NCI-H82 treated with DMSO at 0.1 percent for 48 hours (cell line): ENCODE measurements at regions not wholly inside any gene's neighbourhood (a gene's known extent, or its start where the extent isn't known, plus 50 kb on each side); places are given as distances from the start of the nearest gene placed in this dataset.

Source experiments
- DNase-seq: peaks from one replicate; lab custom pipeline; 2025; ENCODE audit not compliant: unreplicated experiment; lab: John Stamatoyannopoulos, UW

DNA sequence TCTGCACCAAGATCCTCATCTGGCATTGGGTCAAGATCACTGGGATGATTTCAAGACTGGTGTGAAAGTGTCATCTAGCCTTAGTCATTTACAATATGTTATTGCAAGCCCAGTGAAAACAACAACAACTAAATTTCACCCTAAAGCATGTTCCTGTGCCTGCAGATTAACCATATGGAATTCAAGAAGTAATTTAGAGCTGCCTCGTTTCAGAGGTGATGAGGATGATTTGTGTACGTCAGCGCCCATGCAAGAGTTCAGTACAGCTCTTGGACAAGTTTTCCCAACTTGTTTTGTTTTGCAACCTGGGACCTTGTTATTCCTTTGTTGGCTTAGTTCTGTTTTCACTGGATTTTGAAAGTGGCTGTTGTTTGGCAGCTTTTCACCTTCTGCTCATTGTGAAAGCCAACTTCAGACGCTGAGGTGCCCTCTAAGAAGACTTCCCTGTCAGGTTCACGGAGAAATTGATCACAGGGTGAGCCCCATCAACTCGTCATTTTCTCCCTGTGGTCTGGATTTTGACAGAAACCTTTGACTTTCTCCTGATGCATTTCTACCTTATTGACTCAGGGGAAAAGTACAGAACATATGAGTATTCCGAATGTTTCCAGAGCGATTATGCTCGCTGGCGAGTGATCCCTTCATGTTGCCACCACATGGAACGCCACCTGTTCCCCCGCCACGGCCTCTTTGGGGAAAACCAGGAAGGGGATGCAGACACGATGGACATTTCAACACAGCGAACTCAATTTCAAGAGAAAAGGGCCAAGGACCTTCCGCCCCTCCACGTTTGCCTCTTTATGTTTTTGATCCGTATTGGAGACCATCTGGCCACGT is 85.6 kb downstream of the FOXL1 start:
- DNase-seq = no peak

DNA sequence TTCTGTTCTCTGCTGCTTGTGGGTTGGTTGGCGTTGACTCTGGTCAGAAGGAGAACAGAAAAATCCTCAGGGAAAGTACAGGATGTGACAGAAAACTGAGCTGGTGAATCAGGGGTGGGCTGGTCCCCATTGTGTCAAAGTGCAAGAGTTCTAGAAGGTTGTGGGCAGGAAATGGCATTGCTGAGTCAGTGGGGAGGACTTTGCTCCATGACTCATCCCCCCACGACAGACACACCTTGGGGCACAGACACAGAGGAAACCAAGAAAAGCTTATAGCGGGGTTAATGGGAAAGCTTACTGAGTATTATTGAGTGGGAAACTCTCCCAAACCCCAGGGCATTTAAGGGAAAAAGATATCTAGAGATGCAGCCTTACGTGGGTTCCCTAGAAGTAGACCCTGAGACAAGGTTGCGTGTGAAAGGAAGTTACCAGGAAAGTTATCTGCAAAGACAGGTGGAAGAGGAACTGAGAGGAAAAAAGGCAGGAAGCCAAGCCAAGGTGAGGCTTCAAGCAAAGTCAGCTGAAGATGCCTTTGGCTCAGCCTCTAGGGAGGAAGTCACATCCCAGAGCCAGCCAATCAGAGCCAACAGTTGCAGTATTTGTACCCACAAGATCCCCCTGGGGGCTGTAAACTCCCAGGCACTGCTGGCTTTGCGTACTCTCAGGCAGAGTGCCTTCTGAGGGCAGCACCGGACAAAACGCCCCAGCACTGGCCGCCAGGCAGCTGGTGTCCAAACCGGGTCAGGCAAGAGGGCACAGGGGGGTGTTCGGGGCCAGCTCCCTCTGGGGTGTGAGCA is 86.4 kb downstream of the FOXL1 start:
- DNase-seq = no peak

DNA sequence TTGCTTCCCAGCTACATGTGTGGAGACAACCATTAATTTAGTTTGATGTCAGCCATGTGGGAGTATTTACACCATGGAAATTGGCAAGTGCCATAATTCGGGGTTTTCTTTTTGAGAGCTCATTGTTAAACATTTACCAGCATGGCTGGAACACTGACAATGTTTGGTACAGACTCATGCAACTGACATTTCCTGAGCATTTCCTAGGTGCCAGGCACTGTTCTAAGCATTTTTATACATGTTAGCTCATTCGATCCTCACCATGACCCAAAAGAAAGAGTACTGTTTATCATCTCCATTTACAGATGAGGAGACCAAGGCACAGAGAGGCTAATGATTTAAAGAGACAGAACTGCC is 86.9 kb downstream of the FOXL1 start:
- no peak for DNase-seq

DNA sequence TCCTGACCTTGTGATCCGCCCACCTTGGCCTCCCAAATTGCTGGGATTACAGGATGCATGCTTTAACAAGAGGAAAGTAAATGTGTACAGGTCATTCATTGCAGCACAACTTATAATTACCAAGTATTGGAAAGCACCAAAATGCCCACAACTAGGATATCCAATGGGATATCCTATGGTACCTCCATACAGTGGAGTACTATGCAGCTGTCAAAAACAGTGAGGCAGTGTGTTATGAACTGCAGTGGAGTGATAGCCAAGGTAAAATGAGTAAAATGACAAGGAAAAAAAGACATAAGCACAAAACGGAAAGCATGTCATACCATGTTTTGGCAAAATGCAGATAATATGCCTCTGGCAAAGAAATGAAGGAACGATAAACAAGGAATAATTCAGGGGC is 87.6 kb downstream of the FOXL1 start:
- no peak for DNase-seq

DNA sequence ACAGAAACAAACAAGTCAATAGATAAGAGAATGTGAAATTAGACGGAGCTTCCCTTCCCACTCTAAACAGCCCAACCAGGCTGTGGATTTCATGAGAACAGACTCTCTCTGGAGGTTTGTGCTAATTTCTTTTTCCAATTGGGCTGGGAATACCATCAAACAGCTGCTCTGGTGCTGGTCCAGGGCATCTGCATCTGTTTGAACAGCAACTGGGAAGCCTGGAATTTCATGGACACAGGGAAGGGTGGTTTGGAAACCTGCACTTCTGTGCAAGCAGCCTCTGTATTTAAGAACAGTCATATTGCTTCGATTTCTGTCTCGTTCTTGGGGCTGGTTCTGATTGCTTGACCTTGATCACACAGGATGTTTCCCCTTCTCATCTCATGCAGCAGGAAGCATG is 88.7 kb downstream of the FOXL1 start:
- no peak for DNase-seq

DNA sequence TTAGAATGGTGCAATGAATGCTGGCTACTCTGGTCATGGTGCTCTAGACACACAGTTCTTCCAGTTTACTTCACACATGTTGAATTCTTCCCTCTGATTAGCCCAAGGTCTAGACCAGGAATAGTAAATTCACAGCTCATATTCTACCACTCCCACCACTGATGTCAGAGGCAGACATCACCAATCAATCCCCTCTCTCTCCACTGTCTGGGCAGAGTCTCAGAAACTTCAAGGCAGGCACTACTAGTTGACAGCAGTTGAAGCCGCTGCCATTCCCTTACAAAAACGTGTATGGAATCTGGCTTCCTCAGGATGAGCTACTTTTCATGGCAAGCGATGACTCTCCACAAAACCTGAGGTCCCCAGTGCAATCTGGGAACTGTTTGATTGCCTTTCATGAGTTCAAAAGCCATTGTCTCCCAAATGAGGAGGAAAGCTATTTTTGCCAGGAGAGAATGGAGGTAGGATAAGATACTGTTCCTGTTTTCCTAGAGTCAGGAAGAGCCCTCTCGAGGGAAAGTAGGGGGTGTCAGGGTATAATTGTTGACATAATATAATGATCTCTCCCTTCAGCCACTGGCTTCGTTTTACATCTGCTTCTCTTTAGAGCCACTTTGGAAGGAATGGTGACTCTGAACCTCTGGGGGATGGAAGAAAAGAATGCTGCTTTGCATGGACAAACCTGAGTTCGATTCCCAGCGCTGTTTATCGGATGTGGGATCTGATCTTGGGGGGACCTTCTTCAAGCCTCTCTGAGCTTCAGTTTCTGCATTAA is 90.0 kb downstream of the FOXL1 start:
- no peak for DNase-seq

DNA sequence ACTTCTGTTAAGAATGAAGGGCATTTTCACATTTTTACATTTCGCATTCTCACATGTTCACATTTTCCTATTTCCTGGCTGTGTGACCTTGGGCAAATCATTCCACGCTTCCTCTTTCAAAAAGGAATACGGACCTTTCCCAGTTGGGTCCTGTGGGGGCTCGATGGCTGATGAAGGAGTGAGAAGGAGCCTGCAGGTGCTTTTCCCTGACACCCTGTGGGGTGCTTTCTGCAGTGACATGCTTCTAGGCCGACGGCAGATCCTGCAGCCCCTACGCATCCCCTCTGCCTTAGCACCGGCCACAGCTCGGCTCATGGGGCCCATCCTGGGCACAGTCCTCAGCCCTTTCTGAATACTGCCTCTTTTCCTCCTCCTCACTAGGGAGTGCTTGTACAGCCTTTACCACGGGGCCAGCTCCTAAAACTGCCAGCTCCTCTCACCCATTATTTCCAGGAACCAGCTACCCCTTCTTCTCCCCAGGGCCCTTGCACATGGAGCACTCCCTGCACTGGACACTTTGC is 91.0 kb downstream of the FOXL1 start:
- DNase-seq = no peak

DNA sequence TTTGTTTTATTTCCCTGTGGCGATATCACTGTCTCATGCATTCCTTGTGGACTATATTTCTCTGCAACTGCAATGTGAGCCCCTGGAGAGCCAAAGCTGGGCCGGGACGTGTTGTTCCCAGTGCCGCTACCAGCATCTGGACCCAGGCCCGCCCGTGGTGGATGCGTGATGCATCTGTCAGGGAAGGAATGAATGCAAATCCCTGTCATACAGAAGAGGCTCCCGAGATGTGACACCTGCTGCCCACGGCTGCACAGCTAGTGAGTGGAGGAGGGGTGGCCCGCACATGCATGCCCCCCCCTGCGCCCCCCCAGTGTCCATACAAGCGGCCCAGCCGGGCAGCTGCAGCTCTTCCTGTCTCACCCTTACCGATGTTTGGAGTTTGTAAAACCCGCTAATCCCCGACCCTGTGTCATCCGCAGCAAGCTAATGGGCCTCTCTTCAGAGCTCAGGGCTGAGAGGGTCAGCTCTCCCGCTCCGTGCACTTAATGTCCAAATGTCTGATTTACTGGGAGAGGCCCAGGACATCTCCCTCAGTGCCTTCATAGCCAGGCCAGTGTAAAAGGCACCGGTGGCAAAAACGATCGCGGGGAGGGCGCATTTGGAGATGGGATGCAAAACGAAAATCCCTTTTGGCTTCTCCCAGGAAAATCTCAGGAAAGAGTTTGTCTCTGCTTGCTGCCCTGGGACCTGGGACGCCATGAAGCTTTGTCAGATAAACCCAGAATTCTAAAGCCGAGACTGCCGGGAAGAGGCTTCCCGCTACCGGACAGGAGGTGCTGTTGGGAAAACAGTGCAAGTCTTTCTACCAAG is 91.8 kb downstream of the FOXL1 start:
- DNase-seq = no peak

DNA sequence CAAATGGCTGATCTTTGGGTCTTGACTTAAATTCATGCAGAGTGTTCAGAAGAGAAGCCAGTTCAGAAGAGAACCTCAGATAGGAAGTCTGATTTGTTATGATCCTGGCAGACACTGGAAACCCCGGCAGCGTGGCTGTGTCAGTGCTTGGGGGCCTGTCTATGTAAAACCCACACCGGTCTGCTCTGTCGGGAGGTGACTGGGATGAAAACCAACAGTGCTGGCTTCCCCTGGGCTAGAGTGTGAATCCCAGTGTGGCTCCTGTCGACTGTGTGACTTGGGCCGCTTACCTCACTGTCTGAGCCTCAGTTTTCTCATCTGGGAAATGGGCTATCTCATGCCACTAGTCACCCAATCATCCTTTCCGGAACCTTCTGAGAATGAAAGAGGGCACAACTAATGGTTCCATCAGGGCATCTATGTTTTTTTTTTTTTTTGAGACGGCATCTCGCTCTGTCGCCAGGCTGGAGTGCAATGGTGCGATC is 92.4 kb downstream of the FOXL1 start:
- no peak for DNase-seq

DNA sequence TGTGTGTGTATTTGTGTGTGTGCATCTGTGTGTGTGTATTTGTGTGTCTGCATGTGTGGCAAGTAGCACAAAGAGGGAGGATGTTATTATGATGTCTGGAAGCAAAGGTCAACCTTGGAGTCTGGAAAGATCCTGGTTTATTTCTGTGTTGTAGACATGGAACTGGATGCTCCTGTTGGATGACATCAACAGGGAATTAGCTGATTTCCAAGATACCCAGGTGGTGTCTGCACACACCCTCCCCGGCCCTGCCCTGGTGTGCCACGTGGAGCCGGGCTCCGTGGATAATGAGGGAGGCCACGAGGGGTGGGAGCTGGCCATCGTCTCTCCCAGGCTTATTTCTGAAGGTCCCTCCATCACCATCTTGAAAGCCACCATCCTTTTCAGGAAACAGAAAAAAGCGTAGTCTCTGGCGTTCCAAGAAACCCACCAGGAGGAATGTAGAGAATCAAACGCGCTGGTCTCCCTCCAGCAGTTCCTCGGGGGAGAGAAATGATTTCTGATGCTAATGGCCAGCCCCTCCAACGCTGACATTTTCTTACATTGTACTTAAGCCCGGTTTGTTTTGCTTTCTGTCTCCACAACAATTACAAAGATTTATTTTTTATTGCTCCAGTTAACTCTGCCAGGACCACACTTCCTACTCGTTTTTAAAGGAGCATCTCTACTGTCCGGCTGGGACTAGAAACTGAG is 93.3 kb downstream of the FOXL1 start:
- DNase-seq = no peak

DNA sequence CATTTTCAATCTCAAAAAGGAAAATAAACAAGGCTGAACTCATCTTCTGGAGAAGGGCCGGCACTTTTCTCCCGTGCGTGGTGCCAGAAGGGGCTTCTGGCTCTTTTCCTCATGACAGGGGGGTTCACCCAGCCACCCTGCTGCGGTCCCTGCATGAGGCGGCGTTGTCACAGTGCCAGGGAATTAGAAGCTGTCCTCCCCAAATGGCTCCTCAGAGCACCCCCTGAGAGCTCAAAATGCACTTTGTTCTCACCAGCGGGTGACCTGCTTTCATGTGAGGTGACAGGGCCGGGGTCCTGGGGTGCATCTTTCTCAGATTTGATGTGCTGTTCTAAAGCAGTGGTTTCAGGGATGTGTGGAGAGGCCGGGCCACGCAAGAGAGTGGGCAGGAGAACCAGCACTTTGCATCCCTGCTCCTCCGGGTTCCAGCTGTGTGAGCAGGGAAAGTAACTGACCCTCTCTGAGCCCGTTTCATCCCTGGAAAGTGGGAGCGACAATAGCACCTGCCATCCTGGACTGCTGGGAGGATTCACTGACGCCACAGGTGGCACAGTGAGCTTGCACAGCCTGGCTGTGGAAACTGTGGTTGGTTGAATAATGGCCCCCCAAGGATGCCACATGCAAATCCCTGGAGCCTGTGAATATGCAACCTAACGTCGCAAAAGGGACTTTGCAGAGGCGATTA is 94.0 kb downstream of the FOXL1 start:
- DNase-seq = no peak

DNA sequence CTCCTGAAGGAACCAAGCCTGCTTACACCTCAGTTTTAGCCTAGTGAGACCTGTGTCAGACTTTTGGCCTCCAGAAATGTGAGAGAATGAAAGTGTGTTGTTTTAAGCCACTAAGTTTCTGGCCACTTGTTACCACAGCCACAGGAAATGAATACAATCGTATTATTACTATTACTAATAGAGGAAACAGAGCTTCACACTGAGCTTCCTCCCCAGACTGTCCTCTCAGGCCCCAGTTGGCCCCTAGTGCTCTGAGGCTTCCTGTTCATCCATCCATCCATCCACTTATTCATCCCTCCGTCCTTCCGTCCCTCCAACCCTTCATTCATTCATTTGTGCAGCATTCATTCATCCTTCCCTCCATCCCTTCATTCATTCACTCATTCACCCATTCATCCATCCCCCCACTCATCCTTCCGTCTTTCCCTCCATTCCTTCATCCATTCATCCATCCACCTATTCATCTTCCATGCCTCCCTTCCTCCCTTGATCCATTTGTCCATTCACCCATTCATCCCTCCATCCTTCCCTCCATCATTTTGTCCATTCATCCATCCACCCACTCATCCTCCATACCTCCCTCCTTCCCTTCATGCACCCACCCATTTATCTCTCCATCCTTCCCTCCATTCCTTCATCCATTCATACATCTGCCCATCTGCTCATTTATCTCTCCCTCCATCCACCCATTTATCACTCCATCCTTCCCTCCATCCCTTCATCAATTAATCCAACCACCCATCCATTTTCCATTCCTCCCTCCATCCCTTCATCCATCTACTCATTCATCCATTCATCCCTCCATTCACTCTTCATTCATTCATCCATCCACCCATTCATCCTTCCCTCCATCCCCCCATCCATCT is 95.0 kb downstream of the FOXL1 start:
- DNase-seq = no peak

DNA sequence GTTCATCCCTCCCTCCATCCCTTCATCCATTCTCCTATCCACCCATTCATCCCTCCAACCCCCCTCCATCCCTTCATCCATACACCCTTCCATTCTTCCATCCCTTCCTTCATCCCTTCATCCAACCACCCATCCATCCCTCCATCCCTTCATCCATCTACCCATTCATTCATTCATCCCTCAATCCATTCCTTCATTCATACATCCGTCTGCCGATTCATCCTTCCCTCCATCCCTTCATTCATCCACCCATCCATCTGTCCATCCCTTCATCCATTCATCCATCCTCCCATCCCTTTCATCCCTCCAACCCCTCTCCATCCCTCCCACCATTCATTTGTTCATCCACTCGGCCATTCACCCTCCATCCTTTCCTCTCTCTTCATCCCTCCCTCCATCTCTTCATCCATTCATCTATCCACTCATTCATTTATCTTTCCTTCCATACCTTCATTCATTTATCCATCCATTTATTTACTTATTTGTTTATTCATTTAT is 95.7 kb downstream of the FOXL1 start:
- DNase-seq = no peak

DNA sequence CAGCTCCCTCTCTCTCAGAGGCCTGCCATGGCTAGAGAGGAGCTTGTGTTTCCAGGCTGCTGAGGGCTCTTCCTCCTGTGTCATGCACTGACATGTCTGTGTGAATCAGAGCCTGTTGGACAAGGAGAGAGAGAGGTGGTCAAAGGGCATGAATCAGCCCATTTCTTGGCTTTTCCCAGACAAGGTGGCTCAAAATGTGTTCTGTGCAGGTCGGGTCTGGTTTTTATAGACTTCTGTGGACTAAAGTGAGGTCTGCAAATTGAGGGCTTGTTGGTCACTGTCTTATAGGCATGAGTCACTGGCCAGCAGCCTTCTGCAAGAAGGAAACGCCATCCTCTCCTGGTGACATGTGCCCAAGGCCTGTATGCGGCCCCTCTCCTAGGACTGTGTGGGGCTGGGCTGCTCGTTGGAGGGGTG is 97.9 kb downstream of the FOXL1 start:
- no peak for DNase-seq

DNA sequence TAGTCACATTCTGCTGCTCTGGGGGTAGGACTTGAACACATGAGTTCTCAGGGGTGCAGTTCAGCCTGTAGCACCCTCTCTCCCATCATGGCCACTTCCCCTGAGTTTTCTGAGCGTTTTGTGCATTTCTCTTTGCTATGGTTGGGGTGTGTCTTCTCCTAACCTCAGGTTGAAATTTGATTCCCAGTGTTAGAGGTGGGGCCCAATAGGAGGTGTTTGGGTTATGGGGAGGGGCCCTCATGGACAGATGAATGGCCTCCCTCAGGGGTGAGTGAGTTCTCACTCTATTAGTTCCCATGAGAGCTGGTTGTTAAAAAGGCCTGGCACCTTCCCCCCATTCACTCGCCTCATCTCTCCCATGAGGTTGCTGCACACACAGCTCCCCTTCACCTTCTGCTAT is 101.1 kb downstream of the FOXL1 start:
- no peak for DNase-seq

DNA sequence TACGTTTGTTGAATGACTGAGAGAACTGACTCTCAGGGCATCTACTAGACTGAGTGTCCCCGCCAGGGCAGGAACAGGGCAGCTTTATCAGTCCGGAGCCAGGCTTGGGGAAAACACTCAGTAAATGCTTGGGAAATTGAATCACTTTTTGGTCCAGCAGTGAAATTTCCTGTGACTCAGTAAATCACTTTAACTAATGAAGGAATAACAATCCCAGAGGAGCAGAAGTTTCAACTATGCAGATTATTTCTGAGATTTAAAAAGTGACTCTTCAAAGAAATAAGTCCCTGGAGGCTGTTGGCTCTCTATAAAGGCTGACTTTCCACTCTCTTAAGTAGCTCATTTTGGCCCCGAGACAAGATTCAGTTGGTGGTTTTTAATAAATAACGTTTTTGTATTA is 101.8 kb downstream of the FOXL1 start:
- DNase-seq = no peak

DNA sequence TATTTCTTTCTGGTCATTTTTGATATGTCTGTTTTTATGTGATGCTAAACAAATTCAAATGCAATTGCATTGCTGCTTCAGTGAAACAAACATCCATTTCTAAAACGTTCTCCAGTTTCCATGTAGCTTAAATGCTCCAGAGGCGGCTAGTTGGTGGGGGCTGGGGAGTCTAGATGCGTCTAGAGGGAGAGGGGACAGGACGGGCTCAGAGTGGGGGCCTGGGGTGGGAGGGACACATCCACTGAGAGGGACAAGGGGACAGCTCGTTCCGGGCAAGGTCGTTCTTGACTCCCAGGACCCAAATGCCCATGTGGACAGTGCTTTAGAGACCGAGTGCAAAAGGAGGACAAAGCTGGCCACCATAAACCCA is 102.3 kb downstream of the FOXL1 start:
- DNase-seq = no peak

DNA sequence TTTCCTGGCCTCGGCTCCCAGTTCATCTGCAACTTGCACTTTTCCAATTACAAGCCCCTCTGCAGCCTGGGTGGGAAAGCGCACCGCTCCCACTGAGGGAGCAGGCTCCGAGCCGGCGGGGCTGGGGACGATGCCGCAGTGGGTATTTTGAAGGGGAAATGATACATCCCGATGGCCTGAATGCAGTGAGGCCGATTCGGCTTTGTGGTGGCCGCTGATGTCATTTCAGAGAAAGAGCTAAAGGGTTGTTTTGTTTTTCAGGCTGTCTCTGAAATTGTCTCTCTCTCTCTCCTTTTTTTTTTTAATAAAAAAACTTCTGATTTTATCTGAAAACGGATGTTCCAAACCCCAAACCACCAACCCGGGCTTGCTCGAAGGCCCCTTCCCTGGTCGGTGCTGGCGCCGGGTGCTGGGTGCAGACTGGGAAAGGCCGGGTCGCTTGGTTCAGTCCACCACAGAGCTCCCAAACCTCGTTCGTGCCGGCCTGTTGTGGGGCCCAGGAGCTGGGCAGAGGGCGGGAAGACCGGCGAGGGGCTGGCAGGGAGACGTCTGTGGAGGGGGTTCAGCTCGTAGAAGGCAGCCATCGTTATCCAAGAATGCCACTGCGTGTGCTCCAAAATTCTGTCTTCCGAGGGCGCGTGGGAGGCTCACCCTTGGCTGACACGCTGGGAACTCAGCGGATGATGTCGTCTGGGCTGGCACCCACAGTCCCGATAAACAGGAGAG is 102.8 kb downstream of the FOXL1 start:
- DNase-seq = no peak
